ENCODE measurements at regions not wholly inside any gene's neighbourhood (a gene's known extent, or its start where the extent isn't known, plus 50 kb on each side); places are given as distances from the start of the nearest gene placed in this dataset.

- TF ChIP-seq CTCF (IDR thresholded peaks at IDR 0.05) (no peak), POLR2A (IDR thresholded peaks at IDR 0.05) (no peak)
These were observed 171.1 kb upstream of the G2E3 start for GRCh38 chr14:30387871-30388270.

Measured in ovary (tissue), 3 donors.